Psoas muscle (tissue), 7 donors: ENCODE measurements at regions not wholly inside any gene's neighbourhood (a gene's known extent, or its start where the extent isn't known, plus 50 kb on each side); places are given as distances from the start of the nearest gene placed in this dataset.
A peak's percentile ranks its signal among the peaks of the same experiment; 100 is the strongest.

ENCODE experiments used
- ATAC-seq, 4 donors: fragments of 200-7000 bp; cut with Tn5 transposase; one replicate each; pipeline ENCODE4 v1.9.1; 2020; ENCODE audit warnings: moderate library complexity in 3 of 4, mild to moderate bottlenecking in 2 of 4
- DNase-seq, 2 donors: peaks; one replicate each; pipeline ENCODE4 v3.0.0-alpha.2; 2020
- H3K27ac ChIP-seq: fragments of 200-600 bp; one replicate; pipeline ENCODE4 v1.8.0; 2022
- H3K27me3 ChIP-seq, 3 donors: fragments of 200-600 bp in 1 of 3; one replicate each; pipeline versions ENCODE4 v1.6.1 to v1.8.0; 2013 to 2022; ENCODE audit warnings: low read length in 2 of 3, mild to moderate bottlenecking in 2 of 3, moderate library complexity in 1 of 3; ENCODE audit not compliant: insufficient read depth in 3 of 3
- H3K36me3 ChIP-seq, 2 donors: fragments of 200-600 bp in 1 of 2; one replicate each; pipeline versions ENCODE4 v1.6.1 to v1.8.0; 2013 to 2022; ENCODE audit warnings: low read depth in 1 of 2, mild to moderate bottlenecking in 1 of 2, moderate library complexity in 1 of 2; ENCODE audit not compliant: insufficient read depth in 1 of 2
- H3K4me1 ChIP-seq: fragments of 200-600 bp; one replicate; pipeline ENCODE4 v1.8.0; 2022
- H3K4me3 ChIP-seq: fragments of 200-600 bp; one replicate; pipeline ENCODE4 v1.8.0; 2022; ENCODE audit warnings: mild to moderate bottlenecking
- H3K9me3 ChIP-seq: fragments of 200-600 bp; one replicate; pipeline ENCODE4 v1.8.0; 2022
- WGBS, 3 donors: extraction: QIAGEN DNeasy Blood & Tissue Kit; methylation state at CpG; one replicate each; pipeline versions ENCODE4 v1.1.6 to v1.1.7; 2013; 5-methylcytosine and 5-hydroxymethylcytosine counted together
- intact Hi-C, 2 donors: fragments of 100-400 bp; cut with DNase I; formaldehyde crosslinking; loops; one replicate each; pipeline versions ENCODE4 v1.11.0 to v1.14.2; 2022
- TF ChIP-seq, protein P1 (sequence below): fragments of 200-600 bp; IDR thresholded peaks from one replicate; pipeline ENCODE4 v1.8.0; 2022; ENCODE audit warnings: antibody characterized with exemption
- donor health status: healthy with polysubstance abuse.
- donor health status: DM: no; HTN: no; CAD: no; lungs with moderate emphysema.
- donor health status: Bipolar disorder and iron deficiency.
- donor health status: healthy.
- donor health status: DM: yes; HTN: yes; CAD: no.
- donor health status: DM: no; HTN: no; CAD: no.
- donor health status: DM: yes; HTN: yes; CAD: no.

DNA sequence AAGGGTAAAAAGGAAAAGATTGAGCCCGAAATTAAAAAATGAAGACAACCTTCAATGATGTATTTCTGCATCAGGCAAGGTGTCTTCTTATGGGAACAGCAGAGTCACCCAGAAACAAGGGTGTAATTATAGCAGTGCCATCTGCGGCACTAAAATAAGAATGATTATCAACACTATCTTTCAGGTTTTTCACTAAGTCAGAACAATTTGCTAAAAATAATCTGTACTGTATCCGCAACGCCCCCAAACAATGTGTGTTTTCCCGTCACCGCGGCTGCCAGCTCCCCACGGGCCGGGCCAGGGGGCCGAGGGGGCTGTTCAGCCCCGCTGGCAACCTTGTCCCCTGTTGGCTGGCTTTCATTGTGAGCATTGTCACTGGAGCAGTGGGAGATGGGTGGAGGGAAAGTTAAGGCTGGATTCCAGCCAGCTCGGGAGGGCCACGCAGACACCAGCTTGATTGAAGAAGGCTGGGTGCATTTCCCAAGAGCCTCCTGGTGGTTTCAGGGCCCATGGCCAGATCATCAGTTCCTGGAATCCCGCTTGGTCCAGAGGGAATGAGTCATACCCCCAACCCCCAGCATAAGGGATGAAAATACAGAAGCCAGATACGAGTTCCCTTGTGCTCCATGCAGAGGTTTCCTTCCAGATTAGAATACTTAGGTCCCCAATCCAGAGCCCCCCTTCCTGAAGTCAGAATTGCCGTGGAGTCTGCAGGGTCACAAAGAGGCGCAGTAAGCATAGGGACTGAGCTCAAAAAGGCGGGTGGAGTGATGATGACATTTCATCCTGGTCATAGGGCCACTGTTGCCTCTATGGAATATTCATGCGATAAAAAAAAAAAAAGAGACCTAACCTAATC lies 90.2 kb upstream of the KLF13 start:
- Histone ChIP-seq H3K27me3 (no peaks in the 10 kb centered on the region), H3K9me3 (no peaks in the 10 kb centered on the region), H3K4me1 (peaks cover 17% of the 10 kb centered on the region), H3K4me3 (peak overlapping the region; percentile 5), H3K27ac (peak overlapping the region; percentile 49), H3K36me3 (no peaks in the 10 kb centered on the region)
- intact Hi-C loops: no loop called here
- WGBS, 3 donors: 30 to 32% (median 30%) methylated on average over 19 of the region's 19 CpGs
- TF ChIP-seq, protein P1, sequence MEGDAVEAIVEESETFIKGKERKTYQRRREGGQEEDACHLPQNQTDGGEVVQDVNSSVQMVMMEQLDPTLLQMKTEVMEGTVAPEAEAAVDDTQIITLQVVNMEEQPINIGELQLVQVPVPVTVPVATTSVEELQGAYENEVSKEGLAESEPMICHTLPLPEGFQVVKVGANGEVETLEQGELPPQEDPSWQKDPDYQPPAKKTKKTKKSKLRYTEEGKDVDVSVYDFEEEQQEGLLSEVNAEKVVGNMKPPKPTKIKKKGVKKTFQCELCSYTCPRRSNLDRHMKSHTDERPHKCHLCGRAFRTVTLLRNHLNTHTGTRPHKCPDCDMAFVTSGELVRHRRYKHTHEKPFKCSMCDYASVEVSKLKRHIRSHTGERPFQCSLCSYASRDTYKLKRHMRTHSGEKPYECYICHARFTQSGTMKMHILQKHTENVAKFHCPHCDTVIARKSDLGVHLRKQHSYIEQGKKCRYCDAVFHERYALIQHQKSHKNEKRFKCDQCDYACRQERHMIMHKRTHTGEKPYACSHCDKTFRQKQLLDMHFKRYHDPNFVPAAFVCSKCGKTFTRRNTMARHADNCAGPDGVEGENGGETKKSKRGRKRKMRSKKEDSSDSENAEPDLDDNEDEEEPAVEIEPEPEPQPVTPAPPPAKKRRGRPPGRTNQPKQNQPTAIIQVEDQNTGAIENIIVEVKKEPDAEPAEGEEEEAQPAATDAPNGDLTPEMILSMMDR: no peak
- ATAC-seq (peak; percentile 71 to 88 (median 83)), DNase-seq (peak; percentile 53 to 67)

- TF ChIP-seq, protein P1: no peak
- peaks cover 17% of the 10 kb centered on the region for H3K4me1 ChIP-seq
- no peaks in the 10 kb centered on the region for H3K9me3 ChIP-seq
- ATAC-seq (peak in 1 of 4 donors; percentile 22), DNase-seq (no peak)
- H3K27ac ChIP-seq: no peak overlapping the region
- H3K4me3 ChIP-seq: no peak overlapping the region
- no peaks in the 10 kb centered on the region for H3K36me3 ChIP-seq
- intact Hi-C loops: no loop called here
- WGBS, 3 donors: 87 to 90% (median 88%) methylated on average over 3 of the region's 3 CpGs
- no peaks in the 10 kb centered on the region for H3K27me3 ChIP-seq
These were observed 89.7 kb upstream of the KLF13 start for GRCh38 chr15:31237043-31237324.

DNA sequence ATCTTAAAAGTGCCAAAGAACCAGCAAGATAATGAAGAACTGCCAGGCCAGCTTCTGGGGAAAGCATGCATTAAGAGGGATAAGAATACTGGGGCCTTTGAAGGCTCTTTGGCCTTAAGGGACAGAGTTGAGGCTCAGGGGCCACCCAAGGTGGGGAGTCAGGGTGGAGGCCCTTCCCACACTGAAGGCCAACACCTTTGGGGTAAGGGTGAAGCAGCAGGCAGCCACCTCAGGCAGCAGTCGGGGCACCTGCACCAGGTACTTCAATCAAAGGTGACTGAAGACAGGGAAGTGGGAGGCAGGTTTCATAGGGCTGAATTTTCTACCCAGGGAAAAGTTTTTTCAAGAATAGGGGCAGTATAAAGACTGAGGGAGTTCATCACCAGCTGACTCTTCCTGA lies 87.7 kb upstream of the KLF13 start:
- DNase-seq (no peak), ATAC-seq (no peak)
- Histone ChIP-seq H3K4me3 (no peak overlapping the region), H3K27ac (no peak overlapping the region), H3K27me3 (no peaks in the 10 kb centered on the region), H3K9me3 (no peaks in the 10 kb centered on the region), H3K36me3 (no peaks in the 10 kb centered on the region), H3K4me1 (peaks cover 17% of the 10 kb centered on the region)
- TF ChIP-seq, protein P1: no peak
- 73 to 89% (median 75%) methylated on average over 1 of the region's 1 CpG for WGBS, 3 donors
- intact Hi-C loops: no loop called here

DNA sequence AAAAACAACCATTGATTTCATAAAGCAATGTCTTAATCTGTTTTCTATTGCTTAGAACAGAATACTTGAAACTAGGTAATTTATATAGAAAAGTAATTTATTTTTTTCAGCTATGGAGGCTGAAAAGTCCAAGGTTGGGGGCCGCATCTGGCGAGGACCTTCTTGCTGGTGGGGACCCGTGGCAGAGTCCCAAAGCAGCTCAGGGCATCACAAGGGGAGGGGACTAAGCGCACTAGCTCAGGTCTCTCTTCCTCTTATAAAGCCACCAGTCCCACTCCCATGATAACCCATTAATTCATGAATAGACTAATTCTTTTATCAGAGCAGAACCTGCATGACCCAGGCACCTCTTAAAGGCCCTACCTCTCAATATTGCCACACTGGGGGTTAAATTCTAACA lies 87.2 kb upstream of the KLF13 start:
- Histone ChIP-seq H3K36me3 (no peaks in the 10 kb centered on the region), H3K27me3 (no peaks in the 10 kb centered on the region), H3K4me1 (peaks cover 17% of the 10 kb centered on the region), H3K9me3 (no peaks in the 10 kb centered on the region), H3K4me3 (no peak overlapping the region), H3K27ac (no peak overlapping the region)
- DNase-seq (no peak), ATAC-seq (no peak)
- TF ChIP-seq, protein P1: no peak
- intact Hi-C loops: no loop called here
- WGBS, 3 donors: 73 to 97% (median 82%) methylated on average over 4 of the region's 4 CpGs
